ENCODE measurements at regions not wholly inside any gene's neighbourhood (a gene's known extent, or its start where the extent isn't known, plus 50 kb on each side); places are given as distances from the start of the nearest gene placed in this dataset.

- no peak for DNase-seq (ENCODE audit: low read depth)
Measured at GRCh38 chr10:56646329-56647111, 285.5 kb upstream of the ZWINT start.

GRCh38 chr10:56633876-56634452 lies 272.9 kb upstream of the ZWINT start:
- DNase-seq (ENCODE audit: low read depth), result no peak

DNA sequence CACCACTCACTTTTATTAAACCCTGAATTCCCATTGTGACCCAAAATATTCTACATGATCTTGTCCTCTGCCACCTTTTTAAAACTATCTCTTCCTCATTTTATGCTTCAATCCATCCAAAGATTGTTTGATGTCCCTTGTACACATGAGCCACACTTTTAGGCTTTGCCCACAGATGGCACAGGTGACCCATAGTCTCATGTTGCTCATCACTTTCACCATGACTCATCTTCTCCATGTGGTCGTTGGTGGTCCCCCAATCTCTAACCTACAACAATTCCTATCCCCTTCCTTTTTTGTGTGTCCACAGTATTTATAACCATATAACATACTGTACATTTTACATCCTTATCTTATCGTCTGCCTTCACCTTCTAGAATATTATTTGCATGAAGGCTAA lies 271.5 kb upstream of the ZWINT start:
- no peak for DNase-seq (ENCODE audit: low read depth)

DNA sequence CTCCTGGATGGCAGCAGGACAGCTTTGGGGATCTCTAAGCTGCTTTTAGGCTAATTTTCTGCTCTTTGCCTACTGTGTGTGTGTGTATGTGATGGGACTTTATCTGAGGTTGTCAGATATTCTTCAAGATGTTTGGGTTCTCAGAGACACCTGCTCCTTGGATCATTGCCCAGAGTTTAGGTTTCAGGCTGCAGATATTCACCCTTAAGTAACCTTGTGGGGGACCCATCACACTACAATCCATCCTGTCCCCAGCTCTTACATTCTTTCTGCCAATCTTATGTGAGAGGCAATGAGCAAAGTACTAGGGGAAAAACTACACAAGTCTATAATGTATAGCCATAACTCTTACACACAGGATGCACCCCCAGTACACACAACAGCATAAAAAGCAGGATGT lies 263.0 kb upstream of the ZWINT start:
- no peak for DNase-seq (ENCODE audit: low read depth)

- no peak for DNase-seq (ENCODE audit: low read depth)
Measured at GRCh38 chr10:56623064-56623463, 262.0 kb upstream of the ZWINT start.

GRCh38 chr10:56622335-56622973 lies 261.4 kb upstream of the ZWINT start:
- no peak for DNase-seq (ENCODE audit: low read depth)

- DNase-seq (ENCODE audit: low read depth), result no peak
Measured at GRCh38 chr10:56606202-56606601, 245.1 kb upstream of the ZWINT start.

GRCh38 chr10:56605051-56605450 lies 244.0 kb upstream of the ZWINT start:
- no peak for DNase-seq (ENCODE audit: low read depth)

DNA sequence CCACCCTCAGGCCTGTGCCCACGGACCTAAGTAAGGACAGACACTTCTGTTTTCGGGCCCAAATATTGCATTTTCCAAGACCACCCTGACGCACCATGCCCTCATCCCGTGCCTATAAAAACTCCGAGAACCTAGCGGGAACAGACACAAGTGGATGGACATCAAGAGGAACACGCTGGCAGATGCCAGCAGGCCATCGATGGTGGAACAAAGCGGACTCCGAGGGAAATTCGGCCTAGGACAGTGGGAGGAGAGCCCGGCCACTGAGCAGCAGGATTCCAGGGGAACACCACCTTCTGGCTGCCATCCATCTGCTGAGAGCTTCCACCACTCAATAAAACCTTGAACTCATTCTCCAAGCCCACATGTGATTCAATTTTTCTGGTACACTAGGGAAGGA lies 243.6 kb upstream of the ZWINT start:
- DNase-seq (ENCODE audit: low read depth), result no peak

DNA sequence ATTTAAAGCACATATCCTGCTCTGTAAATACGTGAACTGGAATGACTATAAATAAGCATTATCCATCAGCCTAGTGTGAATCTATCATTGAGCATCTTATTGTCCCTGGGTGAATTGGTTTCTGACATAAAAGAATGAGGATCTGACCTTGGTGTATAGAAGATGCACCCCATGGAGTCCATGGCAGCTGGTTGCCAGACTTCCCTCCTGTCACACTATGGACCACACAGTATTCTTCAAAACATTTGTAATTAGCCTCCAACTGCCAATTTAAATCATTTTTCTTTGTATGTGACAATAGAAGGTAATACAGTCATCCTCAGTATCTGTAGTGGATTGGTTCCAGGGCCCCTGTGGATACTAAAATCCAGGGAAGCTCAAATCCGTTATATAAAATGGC lies 238.1 kb upstream of the ZWINT start:
- DNase-seq (ENCODE audit: low read depth), result no peak

DNA sequence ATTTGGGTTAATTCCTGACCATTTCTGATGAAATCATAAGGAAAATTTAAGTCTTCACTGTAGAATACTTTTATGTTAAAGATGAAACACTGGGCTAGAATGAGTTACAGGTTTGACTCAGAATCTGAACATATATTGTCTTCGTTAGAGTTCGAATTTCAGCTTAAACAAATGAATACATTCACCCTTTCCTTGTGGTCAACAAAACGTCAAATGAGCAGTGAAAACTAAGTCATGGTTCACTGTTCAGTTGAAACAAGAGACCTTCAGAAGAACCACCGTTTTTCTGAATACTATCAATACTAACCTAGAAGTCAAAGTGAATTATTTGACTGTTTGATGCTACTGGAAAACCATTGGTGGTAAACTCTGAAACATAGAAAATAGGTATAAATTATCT lies 235.2 kb upstream of the ZWINT start:
- DNase-seq (ENCODE audit: low read depth), result no peak

DNA sequence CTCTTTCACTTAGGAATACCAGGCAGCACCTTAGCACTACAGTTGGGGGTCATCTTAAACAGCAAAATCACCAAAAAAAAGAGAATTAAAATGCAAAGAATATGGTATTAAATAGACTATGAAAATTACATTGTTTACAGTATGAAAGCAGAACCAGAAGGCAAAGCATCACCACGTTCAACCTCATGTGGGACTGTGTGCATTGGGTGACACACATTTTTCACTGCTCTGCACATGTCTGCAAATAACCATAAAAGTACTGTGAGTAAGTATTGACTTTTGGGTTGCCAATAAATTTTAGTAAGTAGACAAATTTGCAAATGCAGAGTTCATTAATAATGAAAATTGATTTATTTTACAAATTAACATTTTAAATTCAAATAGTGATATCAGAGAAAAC lies 232.1 kb upstream of the ZWINT start:
- no peak for DNase-seq (ENCODE audit: low read depth)

GRCh38 chr10:56586461-56586891 lies 225.4 kb upstream of the ZWINT start:
- no peak for DNase-seq (ENCODE audit: low read depth)

DNA sequence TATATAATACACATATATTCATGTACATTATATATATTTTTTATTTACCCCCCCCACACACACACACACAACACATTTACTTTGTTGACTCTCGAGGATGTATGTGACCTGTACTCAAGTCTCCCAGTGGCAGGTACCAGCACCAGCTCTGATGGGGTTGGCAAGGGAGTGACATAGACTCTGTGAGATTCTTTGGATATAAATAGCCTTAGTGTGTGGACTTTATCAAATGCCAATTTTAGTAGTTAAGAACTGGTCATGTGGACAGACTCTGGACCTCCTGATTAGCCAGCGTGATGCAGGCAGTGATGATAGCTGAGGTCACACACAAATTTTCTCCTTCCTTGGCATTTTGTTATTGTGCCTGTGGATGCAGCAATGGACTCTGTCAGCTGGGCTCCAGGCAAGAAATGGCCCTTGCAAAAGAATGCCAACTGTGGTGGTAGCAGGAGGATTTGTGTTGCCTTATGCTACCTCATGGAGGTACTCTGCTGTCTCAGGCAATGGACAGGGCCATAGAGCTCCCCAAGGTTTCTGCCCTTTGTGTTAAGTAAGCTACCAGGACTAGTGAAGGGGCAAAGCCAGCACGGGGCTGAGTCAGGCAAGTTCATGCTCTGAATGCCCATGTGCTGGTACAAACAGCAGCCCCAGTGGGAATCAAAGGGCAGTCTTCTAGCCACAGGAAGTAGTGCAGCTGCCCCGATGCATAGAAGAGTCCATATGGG lies 224.6 kb upstream of the ZWINT start:
- DNase-seq (ENCODE audit: low read depth), result no peak

DNA sequence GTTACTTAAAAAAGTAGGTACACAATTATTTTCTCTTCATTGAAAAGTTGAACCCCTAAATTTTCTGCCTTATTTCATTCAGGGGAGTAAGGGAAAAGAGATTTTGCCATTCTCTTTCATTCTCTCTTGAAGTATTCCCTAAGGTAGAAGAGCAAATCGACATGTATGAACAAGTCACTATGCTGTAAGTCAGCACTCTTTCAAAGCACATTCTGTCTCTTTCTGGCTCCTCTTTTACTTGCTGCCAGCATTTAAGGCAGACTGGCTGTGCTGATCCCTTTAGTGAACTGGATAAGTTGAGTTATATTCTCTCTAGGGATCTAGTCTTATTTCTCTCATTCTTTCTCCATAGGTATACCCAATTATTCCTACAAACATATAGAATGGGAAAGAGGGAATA lies 222.3 kb upstream of the ZWINT start:
- DNase-seq (ENCODE audit: low read depth), result no peak

DNA sequence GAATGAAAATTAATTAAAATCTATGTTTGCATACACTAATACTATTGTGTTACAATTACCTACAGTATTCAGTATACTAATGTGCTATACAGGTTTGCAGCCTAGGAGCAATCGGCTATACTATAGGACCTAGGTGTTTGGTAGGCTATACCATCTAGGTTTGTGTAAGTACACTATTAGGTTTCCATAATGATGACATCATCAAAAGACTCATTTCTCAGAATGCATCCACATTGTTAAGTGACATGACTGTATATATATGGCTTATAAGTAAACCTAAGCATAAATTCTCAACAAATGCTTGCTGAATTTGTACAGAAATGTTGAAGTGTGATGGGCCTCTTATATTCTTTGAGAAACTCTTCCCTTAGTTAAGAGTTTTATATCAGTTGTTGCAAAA lies 206.5 kb upstream of the ZWINT start:
- no peak for DNase-seq (ENCODE audit: low read depth)

GRCh38 chr10:56561336-56561735 lies 200.3 kb upstream of the ZWINT start:
- no peak for DNase-seq (ENCODE audit: low read depth)

DNA sequence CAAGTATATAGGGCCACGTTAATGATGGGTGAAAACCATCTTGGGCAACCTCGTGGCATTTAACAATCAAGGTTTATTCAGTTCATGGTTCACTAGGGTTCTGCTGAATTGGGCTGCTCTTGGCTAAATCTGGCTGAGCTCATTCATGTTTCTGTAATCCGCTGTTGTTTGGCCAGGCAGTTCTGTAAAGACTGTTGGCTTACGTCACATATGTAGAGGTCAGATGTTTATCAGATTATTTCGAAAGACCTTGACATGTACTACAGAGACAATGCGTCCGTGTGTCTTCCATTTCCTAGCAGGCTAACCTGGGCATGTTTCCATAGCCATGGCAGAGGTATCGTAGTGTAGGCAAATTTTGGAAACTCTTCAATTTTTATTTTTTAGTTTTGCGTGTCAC lies 190.0 kb upstream of the ZWINT start:
- no peak for DNase-seq (ENCODE audit: low read depth)

DNA sequence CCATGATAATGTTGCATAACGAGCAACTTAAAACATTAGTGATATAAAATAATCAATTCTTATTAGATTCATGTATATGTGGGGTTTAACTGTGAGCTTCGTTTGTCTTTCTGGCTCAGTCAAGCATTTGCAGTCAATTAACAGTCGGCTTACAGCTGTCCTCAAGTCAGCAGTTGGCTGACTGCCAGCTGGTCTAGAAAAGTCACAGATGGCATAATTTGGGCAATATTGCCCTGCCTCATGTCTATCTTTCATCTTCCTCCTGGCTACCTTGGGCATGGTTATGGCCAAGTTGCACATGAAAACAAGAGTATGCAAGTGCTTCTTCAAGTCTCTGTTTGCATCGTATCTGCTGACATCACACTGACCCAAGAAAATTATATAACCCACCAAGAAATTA lies 186.1 kb upstream of the ZWINT start:
- no peak for DNase-seq (ENCODE audit: low read depth)

DNA sequence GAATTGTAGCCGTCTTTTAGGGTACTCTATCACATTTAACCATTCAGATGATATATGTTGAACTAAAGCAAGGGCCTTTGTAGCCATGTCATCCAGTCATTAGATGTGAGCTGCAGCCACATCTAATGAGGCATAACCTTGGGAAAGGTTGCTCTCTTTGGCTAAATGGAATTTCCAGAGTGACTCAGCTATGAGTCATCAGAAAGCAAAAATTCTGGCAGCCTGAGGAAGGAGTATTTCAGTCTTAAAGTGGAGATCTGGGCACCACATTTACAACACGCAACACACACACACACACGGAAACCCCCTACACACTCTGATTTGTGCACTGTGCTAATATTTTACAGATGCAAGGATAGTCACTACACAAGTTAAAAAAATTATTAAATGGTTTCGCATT lies 176.9 kb upstream of the ZWINT start:
- DNase-seq (ENCODE audit: low read depth), result peak; percentile 0

DNA sequence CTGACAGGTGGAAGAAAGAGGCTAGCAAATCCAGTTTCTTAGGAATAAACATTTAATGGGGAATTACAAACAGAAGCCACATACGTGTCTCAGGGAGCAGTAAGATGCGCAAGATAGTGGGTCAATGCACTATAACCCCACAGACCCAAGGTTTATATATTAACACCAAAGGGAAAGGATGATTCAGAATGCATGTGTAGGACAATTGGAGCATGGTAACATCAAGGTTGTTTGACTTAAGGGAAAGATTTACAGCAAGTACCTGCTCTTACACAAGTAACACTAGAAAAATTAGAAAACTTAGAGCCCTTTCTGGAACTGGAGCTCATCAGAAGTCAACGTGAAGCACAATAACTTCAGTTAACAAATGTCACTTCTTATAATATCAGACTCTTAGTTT lies 161.1 kb upstream of the ZWINT start:
- DNase-seq (ENCODE audit: low read depth), result no peak

DNA sequence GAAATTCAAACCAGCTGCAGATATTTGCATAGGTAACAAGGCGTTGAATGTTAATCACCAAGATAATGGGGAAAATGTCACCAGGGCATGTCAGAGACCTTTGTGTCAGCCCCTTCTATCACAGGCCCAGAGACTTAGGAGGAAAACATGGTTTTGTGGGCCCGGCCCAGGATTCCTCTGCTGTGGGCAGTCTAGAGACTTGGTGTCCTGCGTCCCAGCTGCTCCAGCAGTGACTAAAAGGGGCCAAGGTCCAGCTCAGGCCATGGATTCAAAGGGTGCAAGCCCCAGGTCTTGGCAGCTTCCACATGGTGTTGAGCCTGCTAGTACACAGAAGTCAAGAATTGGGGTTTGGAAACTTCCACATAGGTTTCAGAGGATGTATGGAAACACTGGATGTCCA lies 147.5 kb upstream of the ZWINT start:
- no peak for DNase-seq (ENCODE audit: low read depth)

All from myocyte (in vitro differentiated cells).